IMR-90 (cell line): ENCODE measurements at regions not wholly inside any gene's neighbourhood (a gene's known extent, or its start where the extent isn't known, plus 50 kb on each side); places are given as distances from the start of the nearest gene placed in this dataset.

Experiments
- ATAC-seq: fragments of 200-7000 bp; cut with Tn5 transposase; 2 replicates; pipeline ENCODE4 v1.9.1; 2020; ENCODE audit warnings: low read depth, mild to moderate bottlenecking, moderate library complexity
- BruUV-seq: library from RNA; stranded (reverse); fragments of 400-500 nt; replicated peaks from 2 replicates; lab custom pipeline; 2021; lab: Mats Ljungman, UMichigan
- CTCF ChIA-PET: fragments of 300-600 bp; formaldehyde crosslinking; extraction: SDS; loops from one replicate; lab custom pipeline; 2021; ENCODE audit warnings: antibody characterized with exemption; lab: Yijun Ruan, JAX
- POLR2A ChIA-PET: fragments of 300-600 bp; sonication (Branson Sonifier 250); formaldehyde crosslinking; loops from one replicate; lab custom pipeline; 2022; ENCODE audit warnings: antibody characterized with exemption; ENCODE audit not compliant: unreplicated experiment; lab: Charles Lee
- DNase-seq: peaks from one replicate; pipeline ENCODE4 v3.0.0; 2013
- H2AFZ ChIP-seq: replicated peaks from 2 replicates; pipeline ENCODE3; 2013; ENCODE audit warnings: low read length, mild to moderate bottlenecking; ENCODE audit not compliant: poor library complexity
- H2AK5ac ChIP-seq: 2 replicates; pipeline ENCODE4 v1.6.1; 2013; ENCODE audit warnings: low read depth, low read length, inconsistent platforms
- H2AK9ac ChIP-seq: replicated peaks from 2 replicates; pipeline ENCODE3; 2013; ENCODE audit warnings: mild to moderate bottlenecking, low read depth, low read length, moderate library complexity; ENCODE audit not compliant: poor library complexity
- H2BK120ac ChIP-seq: 2 replicates; pipeline ENCODE4 v1.6.1; 2013; ENCODE audit warnings: low read depth, low read length, inconsistent platforms
- H2BK15ac ChIP-seq: 3 replicates; pipeline ENCODE4 v1.6.1; 2013; ENCODE audit warnings: low read depth, low read length, inconsistent platforms
- H2BK20ac ChIP-seq: 2 replicates; pipeline ENCODE4 v1.6.1; 2013; ENCODE audit warnings: low read depth, mild to moderate bottlenecking, inconsistent platforms, low read length, moderate library complexity
- H2BK5ac ChIP-seq: 2 replicates; pipeline ENCODE4 v1.6.1; 2013; ENCODE audit warnings: mild to moderate bottlenecking, low read depth, low read length, inconsistent platforms; ENCODE audit not compliant: poor library complexity, severe bottlenecking
- H3K14ac ChIP-seq: replicated peaks from 2 replicates; pipeline ENCODE4 v1.6.1; 2013; ENCODE audit warnings: low read depth, low read length, inconsistent platforms
- H3K18ac ChIP-seq: 2 replicates; pipeline ENCODE4 v1.6.1; 2013; ENCODE audit warnings: low read depth, low read length, control low read depth
- H3K23ac ChIP-seq: 2 replicates; pipeline ENCODE4 v1.6.1; 2013; ENCODE audit warnings: low read depth, low read length, inconsistent platforms
- H3K27ac ChIP-seq: 2 replicates; pipeline ENCODE4 v1.5.1; 2013; ENCODE audit warnings: mild to moderate bottlenecking, control low read depth, low read length; ENCODE audit not compliant: insufficient read depth
- H3K27me3 ChIP-seq: 2 replicates; pipeline ENCODE4 v1.6.1; 2013; ENCODE audit warnings: low read length; ENCODE audit not compliant: control insufficient read depth, insufficient read depth
- H3K36me3 ChIP-seq: 2 replicates; pipeline ENCODE4 v1.6.1; 2013; ENCODE audit warnings: low read length, mixed read lengths; ENCODE audit not compliant: control insufficient read depth, insufficient read depth
- H3K4ac ChIP-seq: 2 replicates; pipeline ENCODE4 v1.6.1; 2013; ENCODE audit warnings: low read depth, low read length, inconsistent platforms
- H3K4me1 ChIP-seq: 2 replicates; pipeline ENCODE4 v1.6.1; 2013; ENCODE audit warnings: low read length, mixed read lengths; ENCODE audit not compliant: control insufficient read depth, insufficient read depth
- H3K4me2 ChIP-seq: 2 replicates; pipeline ENCODE4 v1.6.1; 2013; ENCODE audit warnings: low read depth, mild to moderate bottlenecking, control low read depth, low read length, moderate library complexity
- H3K4me3 ChIP-seq: 2 replicates; pipeline ENCODE4 v1.5.1; 2013; ENCODE audit warnings: low read depth, mild to moderate bottlenecking, control low read depth, low read length, moderate library complexity; ENCODE audit not compliant: insufficient read depth
- H3K56ac ChIP-seq: 2 replicates; pipeline ENCODE4 v1.6.1; 2013; ENCODE audit warnings: low read length, inconsistent platforms; ENCODE audit not compliant: insufficient read depth; ENCODE audit errors: extremely low read depth
- H3K79me1 ChIP-seq, 2 experiments: 2 replicates each; pipeline ENCODE4 v1.6.1; 2013; ENCODE audit warnings: low read length in 2 of 2, inconsistent platforms in 1 of 2, low read depth in 1 of 2
- H3K9ac ChIP-seq: 2 replicates; pipeline ENCODE4 v1.6.1; 2013; ENCODE audit warnings: low read depth, low read length, control low read depth
- H3K9me1 ChIP-seq: 2 replicates; pipeline ENCODE4 v1.6.1; 2013; ENCODE audit warnings: low read length, inconsistent platforms; ENCODE audit not compliant: insufficient read depth
- H3K9me3 ChIP-seq: 2 replicates; pipeline ENCODE4 v1.6.1; 2013; ENCODE audit warnings: low read length; ENCODE audit not compliant: control insufficient read depth, insufficient read depth
- H4K20me1 ChIP-seq: 2 replicates; pipeline ENCODE4 v1.6.1; 2013; ENCODE audit warnings: low read length, inconsistent platforms; ENCODE audit not compliant: insufficient read depth
- H4K5ac ChIP-seq: 2 replicates; pipeline ENCODE4 v1.6.1; 2013; ENCODE audit warnings: mild to moderate bottlenecking, low read depth, low read length, control low read depth
- H4K8ac ChIP-seq, 2 experiments: 2 replicates each; pipeline ENCODE4 v1.6.1; 2013; ENCODE audit warnings: low read depth in 2 of 2, low read length in 2 of 2, control low read depth in 1 of 2, inconsistent platforms in 1 of 2
- H4K91ac ChIP-seq: 2 replicates; pipeline ENCODE4 v1.6.1; 2013; ENCODE audit warnings: low read depth, low read length, inconsistent platforms; ENCODE audit not compliant: insufficient read depth
- CTCF ChIP-seq: conservative IDR thresholded peaks from 2 replicates; pipeline ENCODE4 v1.5.1; 2012; ENCODE audit warnings: mild to moderate bottlenecking, low read depth, low read length, improper control_type of control experiment
- MAFK ChIP-seq: IDR thresholded peaks from 2 replicates; pipeline ENCODE4 v1.6.1; 2012; ENCODE audit warnings: low read depth, low read length, improper control_type of control experiment
- WGBS, 2 experiments: methylation state at CpG; one replicate each; pipeline versions ENCODE4 v1.1.5 to v1.1.7; 2013; ENCODE audit warnings: missing lambda C conversion rate in 2 of 2; ENCODE audit not compliant: insufficient read length in 1 of 2; ENCODE audit errors: extremely low coverage in 2 of 2; 5-methylcytosine and 5-hydroxymethylcytosine counted together
- dilution Hi-C: fragments of 300-500 bp; cut with HindIII; formaldehyde crosslinking; loops from one replicate; pipeline ENCODE4 v1.14.3; 2018; ENCODE audit warnings: low sequenced_read_pairs; ENCODE audit not compliant: unreplicated experiment
- in situ Hi-C: fragments of 300-500 bp; cut with MboI; formaldehyde crosslinking; loops from 3 replicates; pipeline ENCODE4 v1.14.3; 2019; ENCODE audit warnings: low sequenced_read_pairs, inconsistent platforms, mixed read lengths
- intact Hi-C: fragments of 100-400 bp; cut with micrococcal nuclease; formaldehyde crosslinking; loops from 2 replicates; pipeline ENCODE4 v1.10.0; 2022

GRCh38 chr3:80519436-80519835 lies 751.6 kb upstream of the ROBO1 start:
- DNase-seq (no peak), ATAC-seq (no peak)
- ChIA-PET CTCF (no interaction called here), POLR2A (no interaction called here)
- Histone ChIP-seq H4K8ac (no peak overlapping the region), H3K56ac (no peak overlapping the region), H4K5ac (no peak overlapping the region), H2AK9ac (no peak overlapping the region), H2BK5ac (no peak overlapping the region), H3K4me3 (no peak overlapping the region), H3K4me2 (no peak overlapping the region), H3K27ac (no peak overlapping the region), H3K27me3 (no peaks in the 10 kb centered on the region), H2BK120ac (no peak overlapping the region), H3K18ac (no peak overlapping the region), H3K79me1 (no peaks in the 10 kb centered on the region), H3K9me1 (no peaks in the 10 kb centered on the region), H2AK5ac (no peak overlapping the region), H3K9ac (no peak overlapping the region), H3K36me3 (no peaks in the 10 kb centered on the region), H4K91ac (no peak overlapping the region), H4K20me1 (no peaks in the 10 kb centered on the region), H2BK15ac (no peak overlapping the region), H2BK20ac (no peak overlapping the region), H3K4me1 (no peaks in the 10 kb centered on the region), H3K4ac (no peak overlapping the region), H2AFZ (no peak overlapping the region), H3K14ac (no peak overlapping the region), H3K9me3 (0 out of 2 replicates have a peak, but pooled peaks cover 2% of the 10 kb centered on the region), H3K23ac (no peak overlapping the region)
- dilution Hi-C loops: no loop called here
- in situ Hi-C loops: no loop called here
- WGBS, 2 experiments: no CpG with 5 or more reads among the region's 5 CpGs
- intact Hi-C loops: no loop called here
- TF ChIP-seq MAFK (peak; percentile 54), CTCF (no peak)
- BruUV-seq: no TSS peak
